Anterior cingulate cortex (tissue), 58 donors: ENCODE measurements at regions not wholly inside any gene's neighbourhood (a gene's known extent, or its start where the extent isn't known, plus 50 kb on each side); places are given as distances from the start of the nearest gene placed in this dataset.
"Not testable (repeated sequence)": the region's sequence is repeated elsewhere in the genome, so short reads cannot be mapped to it uniquely, and the experiment has no call there.

ENCODE experiments used
- DNase-seq, 58 donors: peaks; one replicate each; lab custom pipeline; 2025; lab: John Stamatoyannopoulos, UW

- no peak for DNase-seq
Observed at GRCh38 chr1:112092656-112093371, 103.3 kb upstream of the KCND3 start.

DNA sequence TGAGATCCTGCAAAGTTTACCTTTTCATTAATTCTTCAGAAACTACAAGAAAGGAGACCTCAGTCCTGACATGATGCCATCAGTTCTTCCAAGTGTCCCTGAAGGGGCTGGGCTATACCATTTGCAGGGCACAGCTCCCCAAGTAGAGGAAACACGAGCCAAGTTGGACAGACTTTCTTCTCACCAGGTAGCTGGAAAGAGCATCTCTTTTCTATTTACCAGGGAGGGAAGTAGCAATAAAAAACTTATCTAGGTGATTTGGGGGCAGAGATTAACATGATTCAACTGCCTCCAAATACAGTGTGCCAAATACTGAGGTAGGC is 103.9 kb upstream of the KCND3 start:
- DNase-seq: no peak

DNA sequence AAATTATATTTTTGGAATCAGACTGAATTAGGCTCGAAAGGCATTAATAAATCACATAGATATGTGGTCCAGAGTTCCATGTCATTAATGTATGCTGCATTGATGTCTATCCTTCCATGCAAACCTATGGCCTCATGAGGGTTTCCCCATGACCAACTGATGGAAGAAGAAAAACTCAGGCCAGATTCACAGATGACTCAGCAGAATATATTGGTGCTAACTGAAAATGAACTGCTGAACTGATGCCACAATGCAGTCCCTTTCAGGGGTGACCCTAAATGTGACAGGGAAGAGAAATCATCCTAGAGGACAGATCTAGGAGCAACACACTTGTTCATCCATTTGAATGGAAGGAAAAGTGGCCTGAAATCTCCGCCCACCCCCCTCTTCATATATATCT is 110.5 kb upstream of the KCND3 start:
- no peak for DNase-seq

- no peak for DNase-seq
Observed at GRCh38 chr1:112105557-112105956, 116.1 kb upstream of the KCND3 start.

DNA sequence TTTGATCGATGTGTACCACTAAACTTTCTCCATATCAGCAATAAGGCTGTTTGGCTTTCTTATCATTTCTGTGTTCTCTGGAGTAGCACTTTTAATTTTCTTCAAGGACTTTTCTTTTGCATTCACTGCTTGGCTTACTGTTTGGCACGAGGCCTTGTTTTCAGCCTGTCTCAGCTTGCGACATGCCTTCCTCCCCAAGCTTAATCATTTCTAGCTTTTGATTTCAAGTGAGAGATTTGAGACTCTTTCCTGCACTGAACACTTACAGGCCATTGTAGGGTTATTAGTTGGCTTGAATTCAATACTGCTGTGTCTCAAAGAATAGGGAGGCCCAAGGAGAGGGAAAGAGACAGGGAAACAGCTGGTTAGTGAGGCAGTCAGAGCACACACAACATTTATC is 120.6 kb upstream of the KCND3 start:
- DNase-seq: no peak

DNA sequence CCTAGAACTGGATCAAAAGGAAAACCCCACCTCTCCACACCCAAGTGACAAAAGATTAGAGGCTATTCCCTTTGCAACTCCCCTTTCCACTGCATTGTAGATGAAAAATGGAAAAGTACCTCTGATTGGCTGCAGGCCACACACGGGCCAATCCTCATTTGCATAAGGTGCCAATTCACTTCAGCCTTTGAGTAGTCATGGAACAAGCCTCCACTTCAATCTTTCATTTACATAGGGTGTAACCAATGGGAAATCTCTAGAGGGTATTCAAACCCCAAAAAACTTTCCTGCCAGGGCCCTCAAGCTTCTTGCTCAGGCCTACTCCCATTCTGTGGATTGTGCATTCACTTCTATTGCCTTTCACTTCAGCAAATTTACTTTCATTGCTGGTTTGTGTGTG is 122.3 kb upstream of the KCND3 start:
- no peak for DNase-seq

DNA sequence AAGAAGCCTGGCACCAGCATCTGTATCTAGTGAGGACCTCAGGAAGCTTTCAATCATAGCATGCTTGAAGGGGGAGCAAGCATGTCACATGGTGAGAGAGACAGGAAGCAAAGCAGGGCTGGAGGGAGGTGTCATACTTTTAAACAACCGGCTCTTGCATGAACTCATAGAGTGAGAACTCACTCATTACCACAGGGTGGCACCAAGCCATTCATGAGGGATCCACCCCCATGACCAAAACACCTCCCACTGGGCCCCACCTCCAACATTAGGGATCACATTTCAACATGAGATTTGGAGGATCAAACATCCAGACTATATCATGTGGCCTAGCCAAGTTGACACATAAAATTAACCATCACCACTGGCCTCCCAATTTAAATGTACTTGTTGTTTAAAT is 125.1 kb upstream of the KCND3 start:
- no peak for DNase-seq

DNA sequence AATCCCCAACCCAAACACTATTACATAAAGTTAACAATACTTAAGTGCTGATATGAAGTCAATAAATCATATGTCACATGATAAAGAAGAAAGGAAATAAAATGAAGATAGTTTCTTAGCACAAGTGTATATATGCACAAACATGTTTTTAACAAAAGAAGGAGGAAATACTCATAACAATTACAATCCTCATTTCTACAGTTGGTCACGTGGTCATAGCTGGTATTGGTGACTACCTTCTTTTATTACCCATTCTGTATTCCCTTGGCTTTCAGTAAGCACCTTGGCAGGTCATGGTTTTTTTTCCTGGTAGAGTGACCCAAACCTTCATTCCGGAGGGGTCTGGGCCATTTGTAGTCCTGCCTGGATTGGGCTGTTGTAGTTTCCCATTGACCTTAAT is 137.1 kb upstream of the KCND3 start:
- no peak for DNase-seq

GRCh38 chr1:112127606-112128005 is 138.1 kb upstream of the KCND3 start:
- not testable (repeated sequence) for DNase-seq

- DNase-seq: no peak
Observed at GRCh38 chr1:112133487-112133886, 144.0 kb upstream of the KCND3 start.

DNA sequence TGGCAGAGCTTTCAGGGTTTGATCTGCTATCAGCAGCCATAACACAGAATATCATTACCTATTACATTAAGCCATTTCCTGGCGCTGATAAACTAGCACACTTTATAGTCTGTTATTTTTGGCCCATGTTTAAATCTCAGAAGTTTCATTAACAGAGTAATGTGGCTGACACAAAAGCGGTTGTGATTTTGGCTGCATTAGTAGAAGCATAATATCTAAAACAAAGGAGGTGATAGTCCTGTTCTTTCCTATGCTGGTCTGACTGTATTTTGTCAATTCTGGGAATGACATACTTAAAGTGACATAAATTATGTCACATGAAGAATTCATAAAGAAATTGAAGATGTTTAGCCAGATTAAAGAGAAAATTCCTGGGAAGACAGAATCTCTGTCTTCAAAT is 151.3 kb upstream of the KCND3 start:
- DNase-seq: no peak

DNA sequence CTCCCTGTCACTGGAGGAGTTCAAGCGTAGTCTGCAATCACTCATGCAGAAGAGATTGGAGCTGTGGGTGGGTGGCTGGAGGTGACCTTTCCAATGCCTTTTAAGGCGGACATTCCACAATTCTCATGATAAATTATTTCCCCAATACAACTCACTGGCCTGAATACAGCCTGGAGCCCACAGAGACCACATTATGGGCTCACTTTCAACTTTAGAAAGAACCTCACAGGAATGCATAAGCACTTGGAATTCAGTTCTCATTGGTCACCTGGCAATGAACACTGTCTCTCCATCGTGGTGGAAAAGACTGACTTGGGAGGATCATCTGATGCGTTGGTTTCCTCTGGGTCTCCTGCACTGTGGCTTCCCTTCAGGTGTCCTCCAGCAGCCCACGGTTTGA is 151.8 kb upstream of the KCND3 start:
- no peak for DNase-seq

DNA sequence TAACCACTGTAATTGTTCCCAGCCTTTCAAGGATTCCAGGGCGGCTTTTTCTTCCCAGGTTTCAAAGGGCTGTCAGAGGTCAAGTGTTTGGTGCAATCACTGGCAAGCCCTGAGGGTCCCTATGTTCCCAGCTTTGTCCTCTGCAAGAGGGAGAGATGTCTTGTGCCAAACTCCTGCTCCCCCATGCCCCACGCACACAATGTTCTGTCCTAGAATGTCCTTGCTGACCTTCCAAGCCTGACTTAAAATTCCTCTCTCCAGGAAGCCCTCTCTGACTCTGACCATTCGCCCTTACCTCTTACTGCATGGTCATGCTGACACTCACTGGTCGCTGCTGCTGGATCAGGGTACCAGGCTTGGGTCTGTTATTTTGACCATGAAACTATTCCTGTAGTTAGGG is 152.5 kb upstream of the KCND3 start:
- DNase-seq: no peak

DNA sequence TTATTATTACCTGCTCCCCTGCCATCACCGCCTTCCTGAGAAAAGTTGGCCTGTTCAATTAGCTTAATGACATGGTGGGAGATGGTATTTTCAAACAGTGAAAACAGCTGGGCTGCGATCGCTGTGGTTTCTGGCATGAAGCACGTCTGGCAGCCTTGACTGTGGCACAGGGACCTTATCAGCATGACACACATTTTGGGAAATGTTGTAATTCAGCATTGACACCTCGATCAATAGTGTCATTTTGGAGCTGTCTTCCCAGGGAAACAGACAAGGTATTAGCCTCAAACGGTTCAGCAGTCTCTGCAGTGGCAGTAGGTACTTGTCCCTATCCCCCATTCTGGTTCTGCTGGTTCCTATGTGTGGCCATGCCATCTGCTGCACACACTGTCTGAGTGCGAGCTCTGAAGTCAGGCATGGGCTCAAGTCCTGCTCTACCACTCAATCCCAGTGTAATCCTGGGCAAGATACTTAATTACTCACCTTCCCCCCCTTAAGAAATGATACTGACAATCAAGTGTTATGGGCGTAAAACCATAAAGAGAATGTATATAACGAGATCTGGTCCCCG is 154.5 kb upstream of the KCND3 start:
- no peak for DNase-seq

DNA sequence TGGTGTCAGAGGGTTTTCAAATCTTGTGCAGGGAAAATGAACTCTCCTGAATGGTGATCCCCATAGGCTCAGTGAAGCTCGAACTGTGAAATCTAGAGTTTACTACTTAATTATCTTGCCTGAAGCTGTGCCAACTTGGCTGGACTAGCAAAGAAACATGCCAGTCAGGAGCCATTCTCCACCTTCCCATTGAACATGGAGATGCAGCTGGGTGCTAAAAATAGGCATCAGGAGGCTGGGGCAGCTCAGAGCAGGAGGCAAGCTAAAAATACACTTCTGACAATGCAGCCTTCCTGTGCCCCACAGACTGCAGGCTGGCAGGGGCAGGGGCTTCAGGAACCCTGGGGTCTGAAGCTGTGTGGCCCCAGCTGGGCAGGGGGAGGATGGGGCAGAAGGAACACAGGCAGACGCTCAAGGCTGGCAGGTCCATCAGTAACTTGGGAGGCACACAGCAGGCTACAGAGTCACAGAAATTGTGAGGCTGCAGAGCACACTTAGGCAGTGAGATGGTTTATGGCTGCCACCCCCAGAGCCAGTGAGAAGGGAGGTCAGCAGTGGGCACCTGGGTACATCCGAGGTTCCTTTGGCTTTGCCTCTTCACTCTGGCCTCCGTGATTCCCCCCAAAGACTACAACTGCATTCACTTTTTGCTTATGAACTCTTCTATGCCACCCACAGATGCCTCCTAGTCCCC is 155.4 kb upstream of the KCND3 start:
- peak in 3 of 58 donors; percentile 1 to 19 (median 5) for DNase-seq

DNA sequence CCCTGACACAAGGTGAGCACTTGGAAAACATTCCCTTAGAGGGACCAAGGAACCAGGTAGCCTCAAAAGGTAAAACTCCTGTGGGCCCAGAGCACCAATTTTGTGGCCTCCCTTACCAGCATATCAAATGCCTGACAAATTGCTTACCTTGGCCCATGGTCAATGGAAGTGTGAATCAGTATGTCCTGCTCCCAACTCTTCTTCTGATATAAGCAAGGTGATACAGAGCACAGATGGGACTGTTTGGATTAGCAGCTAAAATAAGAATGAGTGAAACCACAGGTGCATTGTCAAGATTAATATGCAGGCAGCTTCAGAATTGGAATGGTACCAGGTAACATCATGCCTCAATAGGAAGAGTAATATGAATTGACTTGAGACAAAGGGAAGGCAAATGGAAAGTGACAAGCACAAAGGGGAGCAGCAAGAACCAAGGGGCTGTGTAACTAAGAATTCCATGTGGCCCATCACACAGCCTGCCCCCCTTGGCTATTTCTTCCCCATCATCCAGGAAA is 156.8 kb upstream of the KCND3 start:
- no peak for DNase-seq

DNA sequence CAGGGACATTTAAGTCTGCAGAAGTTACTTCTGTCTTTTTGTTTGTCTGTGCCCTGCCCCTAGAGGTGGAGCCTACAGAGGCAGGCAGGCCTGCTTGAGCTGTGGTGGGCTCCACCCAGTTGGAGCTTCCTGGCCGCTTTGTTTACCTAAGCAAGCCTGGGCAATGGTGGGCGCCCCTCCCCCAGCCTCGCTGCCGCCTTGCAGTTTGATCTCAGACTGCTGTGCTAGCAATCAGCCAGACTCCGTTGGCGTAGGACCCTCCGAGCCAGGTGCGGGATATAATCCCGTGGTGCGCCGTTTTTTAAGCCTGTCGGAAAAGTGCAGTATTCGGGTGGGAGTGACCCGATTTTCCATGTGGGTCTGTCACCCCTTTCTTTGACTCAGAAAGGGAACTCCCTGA is 170.7 kb upstream of the KCND3 start:
- DNase-seq: not testable (repeated sequence)

DNA sequence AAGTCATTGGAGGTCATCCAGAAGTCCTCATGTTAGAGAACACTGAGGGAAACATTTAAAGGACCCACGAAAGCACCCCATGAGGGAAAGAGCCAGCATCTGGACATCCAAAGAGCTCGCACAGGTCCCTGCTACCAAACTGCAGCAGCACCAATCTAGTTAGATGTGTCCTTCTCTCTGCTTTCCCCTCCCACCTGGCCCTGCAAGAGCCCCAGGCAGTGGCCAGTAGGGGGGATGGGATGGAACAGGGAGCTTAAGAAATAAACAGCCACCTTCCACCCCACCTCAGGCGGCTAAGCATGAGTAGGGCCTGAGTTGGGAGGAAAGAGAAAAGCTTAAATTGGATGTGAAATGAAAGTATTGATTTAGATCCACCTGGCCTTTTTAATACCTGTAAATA is 175.9 kb upstream of the KCND3 start:
- DNase-seq: no peak

GRCh38 chr1:112169517-112169916 is 180.0 kb upstream of the KCND3 start:
- no peak for DNase-seq

DNA sequence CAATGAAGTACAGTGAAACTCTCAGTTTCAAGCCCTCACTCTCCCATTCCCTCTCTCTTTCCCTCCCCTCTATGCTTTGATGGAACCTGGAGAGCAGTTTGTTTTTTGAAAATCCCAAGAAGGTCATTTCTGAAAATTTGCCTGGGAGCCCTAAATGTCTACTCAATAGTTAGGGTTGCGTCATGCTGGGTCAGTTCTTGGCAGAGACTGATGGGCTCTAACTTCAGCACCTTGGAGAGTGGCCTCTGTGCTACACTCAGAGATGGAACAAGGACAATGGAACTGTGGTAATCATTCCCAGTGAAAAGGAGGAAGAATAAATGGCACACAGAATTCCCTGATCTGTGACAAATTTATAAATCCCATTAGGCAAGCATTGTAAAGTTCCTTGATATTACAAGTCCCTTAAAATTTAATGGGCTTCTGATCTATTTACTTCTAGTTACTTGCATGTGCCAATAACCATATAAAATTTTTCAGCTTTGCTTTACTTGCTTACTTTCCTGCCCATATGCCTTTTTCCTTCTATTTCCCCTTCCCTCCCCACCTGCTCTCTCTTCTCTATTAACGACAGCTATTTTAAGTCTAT is 182.9 kb upstream of the KCND3 start:
- peak in 1 of 58 donors; percentile 0 for DNase-seq

- peak in 3 of 58 donors; percentile 4 to 17 (median 15) for DNase-seq
Observed at GRCh38 chr1:112177314-112177713, 187.8 kb upstream of the KCND3 start.

GRCh38 chr1:112188611-112189010 is 199.1 kb upstream of the KCND3 start:
- no peak for DNase-seq
